Peyer's patch (tissue), 4 donors: ENCODE measurements at regions not wholly inside any gene's neighbourhood (a gene's known extent, or its start where the extent isn't known, plus 50 kb on each side); places are given as distances from the start of the nearest gene placed in this dataset.

Source experiments
- POLR2A ChIP-seq, 2 donors: fragments of 450-650 bp; IDR thresholded peaks; one replicate each; pipeline ENCODE4 v1.5.1; 2017; ENCODE audit warnings: antibody characterized with exemption in 2 of 2, mild to moderate bottlenecking in 2 of 2, moderate library complexity in 2 of 2
- TF ChIP-seq, protein P1 (sequence below), 6 experiments: fragments of 450-650 bp in 4 of 6; fragments of 200-600 bp in 2 of 6; sonication (generic) in 1 of 6; IDR thresholded peaks; one replicate each; pipeline ENCODE4 v1.5.1; 2017 to 2019; ENCODE audit warnings: antibody characterized with exemption in 6 of 6, mild to moderate bottlenecking in 3 of 6, moderate library complexity in 1 of 6

DNA sequence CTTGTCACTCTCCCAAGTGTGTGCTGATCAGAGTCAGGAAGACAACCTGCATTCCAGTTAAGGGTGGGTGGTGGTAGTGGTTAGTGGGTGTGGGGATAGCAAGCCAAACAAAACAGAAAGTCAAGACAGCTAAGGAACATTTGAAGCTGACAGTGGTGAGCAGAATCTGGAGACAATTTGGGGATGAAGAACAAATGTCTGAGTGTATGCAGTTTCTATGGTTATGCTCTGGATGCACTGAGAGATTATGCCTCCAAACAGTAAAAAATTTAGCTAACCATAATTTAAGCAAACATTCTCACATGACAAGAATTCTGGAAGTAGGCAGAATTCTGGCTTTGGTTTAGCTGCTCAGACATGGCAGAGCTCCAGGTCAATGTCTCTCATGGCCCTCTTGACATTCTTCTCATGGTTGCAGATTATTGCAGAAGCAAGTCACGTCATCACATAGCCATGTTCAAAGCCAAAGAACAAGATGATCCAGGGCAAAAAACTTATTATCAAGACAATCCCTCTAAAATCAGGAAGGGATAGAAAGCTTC is 148.7 kb downstream of the LURAP1L start:
- TF ChIP-seq, protein P1, sequence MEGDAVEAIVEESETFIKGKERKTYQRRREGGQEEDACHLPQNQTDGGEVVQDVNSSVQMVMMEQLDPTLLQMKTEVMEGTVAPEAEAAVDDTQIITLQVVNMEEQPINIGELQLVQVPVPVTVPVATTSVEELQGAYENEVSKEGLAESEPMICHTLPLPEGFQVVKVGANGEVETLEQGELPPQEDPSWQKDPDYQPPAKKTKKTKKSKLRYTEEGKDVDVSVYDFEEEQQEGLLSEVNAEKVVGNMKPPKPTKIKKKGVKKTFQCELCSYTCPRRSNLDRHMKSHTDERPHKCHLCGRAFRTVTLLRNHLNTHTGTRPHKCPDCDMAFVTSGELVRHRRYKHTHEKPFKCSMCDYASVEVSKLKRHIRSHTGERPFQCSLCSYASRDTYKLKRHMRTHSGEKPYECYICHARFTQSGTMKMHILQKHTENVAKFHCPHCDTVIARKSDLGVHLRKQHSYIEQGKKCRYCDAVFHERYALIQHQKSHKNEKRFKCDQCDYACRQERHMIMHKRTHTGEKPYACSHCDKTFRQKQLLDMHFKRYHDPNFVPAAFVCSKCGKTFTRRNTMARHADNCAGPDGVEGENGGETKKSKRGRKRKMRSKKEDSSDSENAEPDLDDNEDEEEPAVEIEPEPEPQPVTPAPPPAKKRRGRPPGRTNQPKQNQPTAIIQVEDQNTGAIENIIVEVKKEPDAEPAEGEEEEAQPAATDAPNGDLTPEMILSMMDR (IDR thresholded peaks at IDR 0.05), result no peak
- no peak for TF ChIP-seq POLR2A (IDR thresholded peaks at IDR 0.05)
